WERI-Rb-1 (cell line): ENCODE measurements at regions not wholly inside any gene's neighbourhood (a gene's known extent, or its start where the extent isn't known, plus 50 kb on each side); places are given as distances from the start of the nearest gene placed in this dataset.

ENCODE experiments used
- DNase-seq: peaks from one replicate; pipeline ENCODE4 v3.0.0-alpha.2; 2020
- H3K27ac ChIP-seq: fragments of 250-450 bp; sonication (Bioruptor Pico); 2 replicates; pipeline ENCODE4 v1.5.1; 2020; ENCODE audit warnings: mild to moderate bottlenecking, moderate library complexity
- H3K27me3 ChIP-seq: fragments of 250-450 bp; sonication (Bioruptor Pico); 2 replicates; pipeline ENCODE4 v1.5.1; 2021; ENCODE audit warnings: mild to moderate bottlenecking, low read depth, moderate library complexity; ENCODE audit not compliant: insufficient read depth, severe bottlenecking
- H3K36me3 ChIP-seq: fragments of 250-450 bp; sonication (Bioruptor Pico); 2 replicates; pipeline ENCODE4 v1.5.1; 2020; ENCODE audit warnings: mild to moderate bottlenecking, moderate library complexity
- H3K4me3 ChIP-seq: 2 replicates; pipeline ENCODE4 v1.5.1; 2011; ENCODE audit warnings: low read depth, mild to moderate bottlenecking, control low read depth, low read length
- H3K9me3 ChIP-seq: fragments of 250-450 bp; sonication (Bioruptor Pico); 2 replicates; pipeline ENCODE4 v1.5.1; 2021; ENCODE audit warnings: mild to moderate bottlenecking, moderate library complexity; ENCODE audit not compliant: severe bottlenecking
- CTCF ChIP-seq: IDR thresholded peaks from 2 replicates; pipeline ENCODE4 v1.5.1; 2011; ENCODE audit warnings: low read depth, mild to moderate bottlenecking, control low read depth, inconsistent platforms, low read length

- no peak for TF ChIP-seq CTCF
- Histone ChIP-seq H3K9me3 (no peaks in the 10 kb centered on the region), H3K27me3 (peaks cover 83% of the 10 kb centered on the region), H3K27ac (no peak overlapping the region), H3K4me3 (no peak overlapping the region), H3K36me3 (no peaks in the 10 kb centered on the region)
- no peak for DNase-seq
These were observed 412.8 kb upstream of the IRX4 start for GRCh38 chr5:2295476-2295875.

DNA sequence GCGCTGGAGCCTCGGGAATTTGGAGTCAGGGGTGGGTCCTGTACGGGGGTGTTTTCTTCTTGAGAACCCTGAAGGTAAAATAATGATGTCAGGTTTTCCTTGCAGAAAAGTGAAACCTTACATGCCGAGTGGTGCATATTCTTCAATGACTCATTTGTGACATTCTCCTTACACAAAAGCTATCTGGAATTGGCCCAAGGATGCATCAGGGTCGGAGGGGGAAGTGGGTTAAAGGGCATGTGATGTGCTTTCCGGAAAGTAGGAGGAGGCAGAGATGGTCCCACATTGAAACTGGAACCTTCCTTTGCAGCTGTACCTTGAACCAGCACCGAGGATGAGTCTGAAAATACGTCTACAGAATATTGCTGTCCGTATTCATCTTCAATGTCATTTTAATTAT, 411.2 kb upstream of the IRX4 start:
- H3K27ac ChIP-seq: no peak overlapping the region
- no peaks in the 10 kb centered on the region for H3K9me3 ChIP-seq
- no peaks in the 10 kb centered on the region for H3K36me3 ChIP-seq
- no peak for TF ChIP-seq CTCF
- no peak for DNase-seq
- H3K4me3 ChIP-seq: no peak overlapping the region
- H3K27me3 ChIP-seq: peaks cover 83% of the 10 kb centered on the region

DNA sequence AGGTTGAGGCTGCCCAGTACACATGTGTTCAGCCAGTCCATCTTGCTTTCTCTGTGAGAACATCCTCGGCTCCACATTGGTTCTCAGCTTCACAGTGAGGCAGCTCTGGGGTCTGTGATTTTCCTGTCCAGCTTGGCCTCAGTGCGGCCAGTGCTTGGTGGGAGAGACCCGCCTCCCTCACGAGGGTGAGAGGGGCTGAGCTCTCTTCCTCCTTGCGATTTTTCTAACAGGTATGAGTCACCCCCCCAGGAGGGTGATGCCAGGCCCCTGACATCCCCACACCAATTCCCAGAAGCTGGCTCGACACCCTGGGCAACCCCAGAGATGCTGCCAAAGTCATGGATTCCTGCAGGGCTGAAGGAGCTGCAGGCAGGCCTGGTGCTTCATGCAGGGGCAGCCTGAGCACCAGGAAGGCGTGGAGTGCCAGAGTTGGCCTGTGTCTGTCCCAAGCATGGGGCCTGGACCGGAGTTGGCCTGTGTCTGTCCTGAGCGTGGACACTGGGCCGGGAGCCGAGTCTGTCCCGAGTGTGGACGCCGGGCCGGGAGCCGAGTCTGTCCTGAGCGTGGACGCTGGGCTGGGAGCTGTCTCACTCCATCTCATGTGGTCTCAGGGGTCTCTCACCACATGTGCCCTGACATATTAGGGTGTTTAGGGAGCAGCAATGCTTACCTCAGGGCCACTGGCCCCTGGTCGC, 408.6 kb upstream of the IRX4 start:
- DNase-seq: no peak
- peaks cover 89% of the 10 kb centered on the region for H3K27me3 ChIP-seq
- H3K9me3 ChIP-seq: no peaks in the 10 kb centered on the region
- H3K27ac ChIP-seq: no peak overlapping the region
- no peaks in the 10 kb centered on the region for H3K36me3 ChIP-seq
- no peak for TF ChIP-seq CTCF
- H3K4me3 ChIP-seq: no peak overlapping the region

DNA sequence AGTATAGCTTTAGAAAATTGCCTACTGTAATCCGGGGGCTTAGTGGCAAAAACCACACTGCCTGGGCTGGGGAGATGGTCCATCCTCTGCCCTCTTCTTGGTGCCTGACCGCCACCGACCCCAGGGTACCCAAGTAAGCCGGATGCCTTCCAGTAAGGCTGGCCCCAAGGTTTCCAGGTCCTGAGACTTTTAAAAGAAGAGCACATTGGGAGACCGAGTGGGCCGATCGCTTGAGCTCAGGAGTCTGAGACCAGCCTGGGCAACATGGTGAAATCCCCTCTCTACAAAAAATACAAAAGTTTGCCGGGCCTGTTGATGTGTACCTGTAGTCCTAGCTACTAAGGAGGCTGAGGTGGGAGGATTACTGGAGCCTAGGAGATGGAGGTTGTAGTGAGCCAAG, 406.7 kb upstream of the IRX4 start:
- DNase-seq: no peak
- Histone ChIP-seq H3K4me3 (no peak overlapping the region), H3K36me3 (no peaks in the 10 kb centered on the region), H3K9me3 (no peaks in the 10 kb centered on the region), H3K27me3 (peaks cover 80% of the 10 kb centered on the region), H3K27ac (no peak overlapping the region)
- no peak for TF ChIP-seq CTCF

DNA sequence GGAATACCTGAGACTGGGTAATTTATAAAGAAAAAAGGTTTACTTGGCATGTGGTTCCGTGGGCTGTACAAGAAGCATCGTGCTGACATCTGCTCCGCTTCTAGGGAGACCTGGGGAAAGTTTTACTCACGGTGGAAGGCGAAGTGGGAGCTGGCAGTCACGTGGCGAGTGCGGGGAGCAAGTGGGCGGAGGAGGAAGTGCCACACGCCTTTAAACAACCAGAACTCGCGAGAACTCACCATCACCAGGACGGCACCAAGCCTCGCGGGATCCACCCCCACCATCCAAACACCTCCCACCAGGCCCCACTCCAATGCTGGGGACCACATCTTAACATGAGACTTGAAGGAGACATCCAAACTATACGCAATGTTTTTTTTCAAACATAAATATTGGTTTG, 406.2 kb upstream of the IRX4 start:
- Histone ChIP-seq H3K27ac (no peak overlapping the region), H3K36me3 (no peaks in the 10 kb centered on the region), H3K27me3 (peaks cover 76% of the 10 kb centered on the region), H3K4me3 (no peak overlapping the region), H3K9me3 (no peaks in the 10 kb centered on the region)
- no peak for DNase-seq
- no peak for TF ChIP-seq CTCF

- DNase-seq: no peak
- H3K9me3 ChIP-seq: no peaks in the 10 kb centered on the region
- TF ChIP-seq CTCF: no peak
These were observed 405.7 kb upstream of the IRX4 start for GRCh38 chr5:2288466-2288865.

More at GRCh38 chr5:2288466-2288865, 405.7 kb upstream of the IRX4 start:
- H3K4me3 ChIP-seq: no peak overlapping the region
- H3K27ac ChIP-seq: no peak overlapping the region
- H3K27me3 ChIP-seq: peaks cover 75% of the 10 kb centered on the region
- H3K36me3 ChIP-seq: no peaks in the 10 kb centered on the region
